GM06990 (cell line): ENCODE measurements at regions not wholly inside any gene's neighbourhood (a gene's known extent, or its start where the extent isn't known, plus 50 kb on each side); places are given as distances from the start of the nearest gene placed in this dataset.

Source experiments
- DNase-seq: peaks from one replicate; pipeline ENCODE4 v3.0.0-alpha.2; 2011; ENCODE audit not compliant: insufficient read length; ENCODE audit errors: extremely low read depth
- H3K27me3 ChIP-seq: replicated peaks from 2 replicates; pipeline ENCODE4 v1.6.0; 2011; ENCODE audit warnings: low read length; ENCODE audit not compliant: control insufficient read depth, insufficient read depth
- H3K36me3 ChIP-seq: 2 replicates; pipeline ENCODE4 v1.5.1; 2011; ENCODE audit warnings: low read length; ENCODE audit not compliant: control insufficient read depth, insufficient read depth
- H3K4me3 ChIP-seq: replicated peaks from 2 replicates; pipeline ENCODE4 v1.5.1; 2011; ENCODE audit warnings: low read depth, mild to moderate bottlenecking, control low read depth, low read length
- TF ChIP-seq, protein P1 (sequence below): IDR thresholded peaks from 2 replicates; pipeline ENCODE4 v1.5.1; 2011; ENCODE audit warnings: low read length, control low read depth, mild to moderate bottlenecking, inconsistent platforms; ENCODE audit not compliant: insufficient read depth, poor library complexity, severe bottlenecking

DNA sequence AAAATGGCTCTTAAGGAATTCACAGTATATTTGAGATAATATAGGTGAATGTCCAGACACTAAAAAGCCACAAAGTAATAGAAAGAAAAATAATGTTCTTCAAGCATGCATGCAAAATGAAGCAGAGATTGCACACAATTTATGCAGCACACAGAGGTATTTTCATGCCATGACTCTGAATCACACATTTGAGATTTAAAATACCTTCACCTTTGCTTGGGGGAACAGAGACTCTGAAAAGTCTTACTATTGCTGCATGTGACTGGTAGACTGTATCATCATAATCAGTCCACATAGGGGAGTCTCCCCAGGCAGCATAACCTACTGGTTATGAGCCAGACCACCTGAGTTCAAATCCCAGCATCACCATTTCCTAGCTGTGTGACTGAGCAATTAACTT is 96.2 kb downstream of the RCN1 start:
- no peak for DNase-seq
- Histone ChIP-seq H3K4me3 (no peak overlapping the region), H3K36me3 (no peaks in the 10 kb centered on the region), H3K27me3 (no peaks in the 10 kb centered on the region)
- TF ChIP-seq, protein P1, sequence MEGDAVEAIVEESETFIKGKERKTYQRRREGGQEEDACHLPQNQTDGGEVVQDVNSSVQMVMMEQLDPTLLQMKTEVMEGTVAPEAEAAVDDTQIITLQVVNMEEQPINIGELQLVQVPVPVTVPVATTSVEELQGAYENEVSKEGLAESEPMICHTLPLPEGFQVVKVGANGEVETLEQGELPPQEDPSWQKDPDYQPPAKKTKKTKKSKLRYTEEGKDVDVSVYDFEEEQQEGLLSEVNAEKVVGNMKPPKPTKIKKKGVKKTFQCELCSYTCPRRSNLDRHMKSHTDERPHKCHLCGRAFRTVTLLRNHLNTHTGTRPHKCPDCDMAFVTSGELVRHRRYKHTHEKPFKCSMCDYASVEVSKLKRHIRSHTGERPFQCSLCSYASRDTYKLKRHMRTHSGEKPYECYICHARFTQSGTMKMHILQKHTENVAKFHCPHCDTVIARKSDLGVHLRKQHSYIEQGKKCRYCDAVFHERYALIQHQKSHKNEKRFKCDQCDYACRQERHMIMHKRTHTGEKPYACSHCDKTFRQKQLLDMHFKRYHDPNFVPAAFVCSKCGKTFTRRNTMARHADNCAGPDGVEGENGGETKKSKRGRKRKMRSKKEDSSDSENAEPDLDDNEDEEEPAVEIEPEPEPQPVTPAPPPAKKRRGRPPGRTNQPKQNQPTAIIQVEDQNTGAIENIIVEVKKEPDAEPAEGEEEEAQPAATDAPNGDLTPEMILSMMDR: no peak

GRCh38 chr11:32188785-32189184 is 97.9 kb downstream of the RCN1 start:
- Histone ChIP-seq H3K27me3 (no peaks in the 10 kb centered on the region), H3K4me3 (no peak overlapping the region), H3K36me3 (no peaks in the 10 kb centered on the region)
- DNase-seq: no peak
- TF ChIP-seq, protein P1: peak; percentile 34

DNA sequence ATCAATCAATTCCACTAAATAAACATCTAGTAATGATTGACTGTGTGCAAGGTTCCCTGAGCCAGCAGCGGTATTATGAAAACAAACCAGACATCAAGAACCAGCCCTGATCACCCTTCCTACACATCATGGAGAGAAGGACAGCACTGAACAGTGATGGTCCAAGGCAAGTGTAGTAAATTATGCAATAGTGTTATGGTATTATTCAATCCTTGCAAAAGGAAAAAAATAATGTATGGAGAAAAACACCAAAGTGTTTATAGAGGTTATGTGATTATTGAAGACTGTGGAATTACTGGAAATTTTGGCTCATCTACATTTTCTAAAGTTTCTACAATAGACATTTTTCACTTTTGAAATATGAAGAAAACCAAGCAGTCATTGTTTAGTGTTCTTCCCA is 105.3 kb downstream of the RCN1 start:
- Histone ChIP-seq H3K4me3 (no peak overlapping the region), H3K27me3 (no peaks in the 10 kb centered on the region), H3K36me3 (no peaks in the 10 kb centered on the region)
- DNase-seq: no peak
- TF ChIP-seq, protein P1: no peak

- TF ChIP-seq, protein P1: no peak
These were observed 107.2 kb downstream of the RCN1 start for GRCh38 chr11:32198053-32198452.

DNA sequence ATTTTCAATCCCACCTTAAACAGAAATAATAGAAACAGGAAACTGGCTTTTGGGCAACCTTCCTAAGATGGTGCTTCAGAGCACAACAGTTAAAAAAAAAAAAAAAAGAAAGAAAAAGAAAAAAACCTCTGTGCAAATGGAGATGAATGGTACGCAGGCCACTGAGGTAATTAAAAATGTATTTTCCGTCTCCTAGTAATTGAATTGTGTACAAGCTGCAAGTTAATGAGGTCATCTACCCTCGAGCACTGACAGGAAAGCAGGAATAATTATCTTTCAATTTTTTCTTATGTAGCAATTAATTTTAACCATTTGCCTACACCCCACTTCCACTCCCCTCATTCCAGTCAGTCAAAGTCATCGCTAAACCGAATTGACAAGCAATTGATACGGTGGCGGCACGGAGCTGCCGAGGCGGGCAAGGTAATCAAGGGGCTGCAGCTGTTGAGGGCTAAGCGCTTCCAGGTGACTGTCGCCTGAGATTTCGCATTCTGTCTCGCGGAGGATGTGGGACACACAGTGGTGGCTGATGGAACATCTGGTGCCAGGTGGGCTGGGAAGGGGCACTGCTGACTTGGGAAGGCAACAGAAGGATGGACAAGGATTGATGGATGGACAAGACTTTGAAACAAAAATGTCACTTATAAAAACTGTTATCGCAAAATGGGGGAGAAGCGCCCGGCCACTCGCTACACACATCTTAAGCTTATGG is 109.4 kb downstream of the RCN1 start:
- Histone ChIP-seq H3K4me3 (no peak overlapping the region), H3K27me3 (no peaks in the 10 kb centered on the region), H3K36me3 (no peaks in the 10 kb centered on the region)
- DNase-seq: no peak
- TF ChIP-seq, protein P1: no peak

More at GRCh38 chr11:32198053-32198452, 107.2 kb downstream of the RCN1 start:
- Histone ChIP-seq H3K4me3 (no peak overlapping the region), H3K36me3 (no peaks in the 10 kb centered on the region), H3K27me3 (no peaks in the 10 kb centered on the region)
- DNase-seq: no peak

- no peak for DNase-seq
- TF ChIP-seq, protein P1: no peak
These were observed 113.9 kb downstream of the RCN1 start for GRCh38 chr11:32204751-32205150.

More at GRCh38 chr11:32204751-32205150, 113.9 kb downstream of the RCN1 start:
- Histone ChIP-seq H3K27me3 (no peaks in the 10 kb centered on the region), H3K4me3 (no peak overlapping the region), H3K36me3 (no peaks in the 10 kb centered on the region)
